ENCODE measurements at regions not wholly inside any gene's neighbourhood (a gene's known extent, or its start where the extent isn't known, plus 50 kb on each side); places are given as distances from the start of the nearest gene placed in this dataset.

GRCh38 chr3:98709441-98709840 lies 53.7 kb upstream of the ST3GAL6 start:
- Histone ChIP-seq H3K9me3 (ENCODE audit: low read length) (no peaks in the 10 kb centered on the region), H4K20me1 (ENCODE audit: insufficient read depth, low read length) (no peaks in the 10 kb centered on the region), H3K4me1 (ENCODE audit: insufficient read depth, low read length, poor library complexity, severe bottlenecking) (no peaks in the 10 kb centered on the region), H3K36me3 (ENCODE audit: insufficient read depth, low read length) (no peaks in the 10 kb centered on the region), H3K9me2 (ENCODE audit: insufficient read depth, low read length) (no peaks in the 10 kb centered on the region), H3K79me2 (ENCODE audit: insufficient read depth, low read depth, low read length) (no peaks in the 10 kb centered on the region), H3K4me3 (ENCODE audit: low read depth, low read length, poor library complexity, severe bottlenecking) (no peak overlapping the region), H3K27ac (ENCODE audit: low read depth, low read length, poor library complexity, severe bottlenecking) (no peak overlapping the region), H3K4me2 (ENCODE audit: low read length) (no peak overlapping the region), H2AFZ (ENCODE audit: low read length) (no peak overlapping the region)
- no peak for DNase-seq (ENCODE audit: low spot score)
- TF ChIP-seq EZH2phosphoT487 (IDR thresholded peaks at IDR 0.05; ENCODE audit: borderline replicate concordance, low read depth, low read length): no peak
- TF ChIP-seq CTCF (conservative IDR thresholded peaks at IDR 0.05; ENCODE audit: low read length): no peak
- no TSS peak for BruUV-seq (replicated peaks)
- intact Hi-C loops (cut with micrococcal nuclease; ENCODE audit: unreplicated experiment): no loop called here
- CTCF ChIA-PET (ENCODE audit: unreplicated experiment): interaction anchor here (0.5 kb wide), 1 partner anchor 975 kb away, joined by 3 read pairs; no protein-coding TSS in a partner anchor
- POLR2A ChIA-PET: no interaction called here

DNA sequence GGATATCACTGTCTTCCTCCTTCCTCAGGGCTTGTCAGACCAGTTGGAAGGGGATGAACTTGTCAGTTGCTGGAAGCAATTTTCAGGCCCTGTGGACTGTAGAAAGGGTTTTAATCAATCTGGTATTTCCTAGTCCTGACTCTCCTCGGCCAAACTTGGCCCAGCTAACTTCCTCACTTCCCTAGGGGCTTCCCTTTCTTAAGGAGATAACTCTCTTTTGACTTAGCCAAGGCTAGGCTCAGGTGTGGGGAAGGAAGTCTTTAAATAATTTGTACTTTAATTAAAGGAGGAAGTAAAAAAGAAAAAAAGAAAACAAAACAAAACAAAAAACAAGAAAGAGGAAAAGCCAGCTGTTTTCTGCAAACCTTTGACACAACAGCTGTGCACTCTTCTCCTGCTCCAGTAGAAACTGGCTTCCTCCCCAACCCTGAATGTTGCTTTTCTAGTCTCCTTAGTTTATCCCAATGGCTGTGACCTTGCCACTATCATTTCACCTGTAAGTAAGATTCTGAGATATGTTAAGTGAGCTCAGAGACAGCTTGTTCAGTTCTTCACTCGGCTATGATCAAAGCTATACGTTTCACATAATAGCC lies 53.0 kb upstream of the ST3GAL6 start:
- Histone ChIP-seq H2AFZ (ENCODE audit: low read length) (no peak overlapping the region), H4K20me1 (ENCODE audit: insufficient read depth, low read length) (no peaks in the 10 kb centered on the region), H3K27ac (ENCODE audit: low read depth, low read length, poor library complexity, severe bottlenecking) (no peak overlapping the region), H3K4me1 (ENCODE audit: insufficient read depth, low read length, poor library complexity, severe bottlenecking) (no peaks in the 10 kb centered on the region), H3K4me3 (ENCODE audit: low read depth, low read length, poor library complexity, severe bottlenecking) (no peak overlapping the region), H3K36me3 (ENCODE audit: insufficient read depth, low read length) (no peaks in the 10 kb centered on the region), H3K9me3 (ENCODE audit: low read length) (no peaks in the 10 kb centered on the region), H3K9me2 (ENCODE audit: insufficient read depth, low read length) (no peaks in the 10 kb centered on the region), H3K4me2 (ENCODE audit: low read length) (no peak overlapping the region), H3K79me2 (ENCODE audit: insufficient read depth, low read depth, low read length) (no peaks in the 10 kb centered on the region)
- no TSS peak for BruUV-seq (replicated peaks)
- intact Hi-C loops (cut with micrococcal nuclease; ENCODE audit: unreplicated experiment): no loop called here
- DNase-seq (ENCODE audit: low spot score): no peak
- POLR2A ChIA-PET: interaction anchor here (0.7 kb wide), 1 partner anchor 9 kb away, joined by 3 read pairs; no protein-coding TSS in a partner anchor
- CTCF ChIA-PET (ENCODE audit: unreplicated experiment): interaction anchor here (0.6 kb wide), 1 partner anchor 1449 kb away, joined by 3 read pairs; no protein-coding TSS in a partner anchor
- no peak for TF ChIP-seq EZH2phosphoT487 (IDR thresholded peaks at IDR 0.05; ENCODE audit: borderline replicate concordance, low read depth, low read length)
- TF ChIP-seq CTCF (conservative IDR thresholded peaks at IDR 0.05; ENCODE audit: low read length): no peak

DNA sequence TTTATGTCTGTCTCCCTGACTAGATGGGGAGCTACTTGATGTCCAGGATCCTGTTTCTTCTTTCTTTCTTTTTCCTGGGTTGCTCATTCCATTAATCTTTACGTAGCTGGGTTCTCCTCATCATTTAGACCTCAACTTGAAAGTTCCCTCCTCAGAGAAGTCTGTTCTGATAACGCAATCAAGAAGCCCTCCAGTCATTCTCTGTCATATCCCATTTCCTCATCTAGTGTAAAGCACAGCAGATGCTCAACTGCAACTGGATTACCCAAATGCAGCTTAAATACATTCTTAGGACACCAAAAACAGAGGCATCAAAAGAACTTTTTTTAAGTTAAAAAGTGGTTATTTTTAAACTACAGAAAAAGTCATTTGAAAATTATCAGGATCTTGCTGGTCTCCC lies 51.7 kb upstream of the ST3GAL6 start:
- BruUV-seq (replicated peaks): no TSS peak
- Histone ChIP-seq H3K4me3 (ENCODE audit: low read depth, low read length, poor library complexity, severe bottlenecking) (no peak overlapping the region), H3K36me3 (ENCODE audit: insufficient read depth, low read length) (no peaks in the 10 kb centered on the region), H3K27ac (ENCODE audit: low read depth, low read length, poor library complexity, severe bottlenecking) (no peak overlapping the region), H3K9me2 (ENCODE audit: insufficient read depth, low read length) (no peaks in the 10 kb centered on the region), H4K20me1 (ENCODE audit: insufficient read depth, low read length) (no peaks in the 10 kb centered on the region), H3K4me1 (ENCODE audit: insufficient read depth, low read length, poor library complexity, severe bottlenecking) (no peaks in the 10 kb centered on the region), H3K79me2 (ENCODE audit: insufficient read depth, low read depth, low read length) (no peaks in the 10 kb centered on the region), H3K9me3 (ENCODE audit: low read length) (no peaks in the 10 kb centered on the region), H2AFZ (ENCODE audit: low read length) (no peak overlapping the region), H3K4me2 (ENCODE audit: low read length) (no peak overlapping the region)
- TF ChIP-seq EZH2phosphoT487 (IDR thresholded peaks at IDR 0.05; ENCODE audit: borderline replicate concordance, low read depth, low read length): no peak
- TF ChIP-seq CTCF (conservative IDR thresholded peaks at IDR 0.05; ENCODE audit: low read length): no peak
- intact Hi-C loops (cut with micrococcal nuclease; ENCODE audit: unreplicated experiment): no loop called here
- DNase-seq (ENCODE audit: low spot score): no peak
- POLR2A ChIA-PET: no interaction called here
- CTCF ChIA-PET (ENCODE audit: unreplicated experiment): no interaction called here

Data from OCI-LY7 (cell line).